Umbilical cord (tissue), 1 donor: ENCODE measurements at regions not wholly inside any gene's neighbourhood (a gene's known extent, or its start where the extent isn't known, plus 50 kb on each side); places are given as distances from the start of the nearest gene placed in this dataset.

Source experiments
- DNase-seq: peaks from one replicate; pipeline ENCODE4 v3.0.0-alpha.2; 2015; ENCODE audit warnings: low spot score

DNA sequence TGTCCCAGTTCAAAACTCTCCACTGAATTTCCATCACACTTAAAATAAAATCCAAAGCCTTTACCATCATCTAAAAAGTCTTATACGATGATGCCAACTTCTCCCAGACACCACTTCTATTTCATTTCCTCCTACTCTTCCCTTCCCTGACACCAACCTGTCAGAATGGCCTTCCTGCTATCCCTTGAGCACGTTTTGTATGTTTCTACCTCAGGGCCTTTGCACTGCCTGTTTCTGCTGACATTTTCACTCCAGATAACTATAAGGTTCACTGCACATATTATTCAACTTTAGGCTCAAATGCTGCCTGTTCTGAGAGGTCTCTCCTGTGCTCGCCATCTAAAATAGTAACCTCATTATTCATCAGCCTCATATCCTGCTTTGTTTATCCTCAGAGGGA, 269.6 kb downstream of the HTR7 start:
- DNase-seq = no peak

DNA sequence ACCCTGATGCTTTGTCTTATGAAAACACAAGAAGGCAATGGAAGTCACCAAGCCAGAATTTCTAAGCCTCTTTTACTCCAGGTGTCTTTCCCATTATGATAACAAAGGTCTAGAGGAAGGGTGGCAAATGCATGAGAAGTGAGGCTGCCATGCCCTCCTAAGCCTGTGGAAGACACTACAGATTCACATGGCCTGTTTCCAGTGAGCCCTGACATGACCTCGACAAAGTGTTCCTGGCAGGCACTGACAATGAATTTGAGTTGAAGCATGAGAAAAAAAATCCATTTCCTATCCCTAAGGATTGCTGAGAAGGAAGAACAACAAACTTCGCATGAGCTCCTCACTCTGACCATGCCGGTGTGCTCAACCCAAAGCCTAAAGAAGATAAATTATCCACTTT, 268.0 kb downstream of the HTR7 start:
- no peak for DNase-seq

DNA sequence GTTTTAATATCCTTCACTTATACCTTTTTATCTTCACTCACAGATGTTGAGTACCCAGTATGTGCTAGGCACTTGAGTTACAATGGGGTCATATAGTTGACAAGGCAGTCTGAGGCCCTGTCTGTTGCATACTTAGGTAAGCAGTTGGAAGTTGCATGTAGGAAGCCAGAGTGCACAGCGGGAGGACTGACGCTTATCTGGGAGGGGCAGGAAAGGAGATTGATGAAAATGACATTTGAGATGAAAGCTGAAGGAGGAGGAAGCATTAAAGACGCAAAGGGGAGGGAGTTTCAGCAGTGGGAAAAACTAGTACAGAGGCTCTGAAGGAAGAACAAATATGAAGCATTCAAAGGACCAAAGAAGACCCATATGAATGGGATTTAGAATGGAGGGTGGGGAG, 266.2 kb downstream of the HTR7 start:
- no peak for DNase-seq

DNA sequence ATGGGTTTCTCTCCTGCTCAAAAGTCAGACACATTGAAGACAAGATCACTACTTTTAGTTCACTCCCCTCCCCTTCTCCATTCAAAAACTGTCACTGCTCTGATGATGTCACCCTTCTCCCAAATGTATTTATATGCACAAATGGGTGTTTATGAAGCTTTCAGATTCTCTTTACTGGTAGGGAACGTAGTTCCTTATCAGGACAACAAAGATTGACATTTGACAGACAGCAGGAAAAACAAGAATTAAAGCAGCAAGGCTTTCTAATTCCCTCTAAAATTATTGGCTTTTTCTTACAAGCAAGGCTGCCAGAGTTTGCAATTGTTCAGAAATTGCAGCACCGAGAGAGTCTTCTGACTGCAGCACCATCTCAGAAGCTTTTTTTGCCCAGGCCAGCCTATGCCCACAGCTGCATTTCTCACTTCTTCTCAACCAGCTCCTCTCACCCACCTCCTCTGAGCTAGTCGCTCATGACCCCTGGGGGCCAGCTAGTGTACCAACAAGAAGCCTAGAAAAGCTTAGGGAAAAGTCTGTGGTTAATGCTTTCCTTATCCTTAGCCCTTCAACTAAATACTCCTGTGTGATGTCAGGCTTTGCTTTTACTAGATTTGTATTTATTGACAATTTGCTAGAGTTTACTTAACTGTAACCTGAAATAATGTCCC, 265.1 kb downstream of the HTR7 start:
- DNase-seq = peak; percentile 79

DNA sequence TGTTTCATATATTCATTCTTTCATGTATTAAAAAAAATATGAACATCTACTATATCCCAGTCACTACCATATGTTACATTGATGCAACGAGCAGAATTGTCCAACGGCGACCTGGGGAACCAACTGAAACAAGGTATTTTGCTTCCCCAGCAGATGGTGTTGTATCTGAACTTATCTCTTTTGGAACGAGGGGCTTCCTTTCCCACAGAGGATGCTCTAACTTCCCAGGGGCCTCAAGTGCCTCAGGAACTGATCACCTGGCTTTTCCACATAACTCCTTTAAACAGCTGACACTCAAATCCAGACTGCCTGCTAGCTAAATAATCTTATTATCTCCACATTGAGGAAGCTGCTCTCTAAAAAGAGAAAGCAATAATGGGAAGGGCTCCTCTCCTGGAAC, 259.3 kb downstream of the HTR7 start:
- no peak for DNase-seq

DNA sequence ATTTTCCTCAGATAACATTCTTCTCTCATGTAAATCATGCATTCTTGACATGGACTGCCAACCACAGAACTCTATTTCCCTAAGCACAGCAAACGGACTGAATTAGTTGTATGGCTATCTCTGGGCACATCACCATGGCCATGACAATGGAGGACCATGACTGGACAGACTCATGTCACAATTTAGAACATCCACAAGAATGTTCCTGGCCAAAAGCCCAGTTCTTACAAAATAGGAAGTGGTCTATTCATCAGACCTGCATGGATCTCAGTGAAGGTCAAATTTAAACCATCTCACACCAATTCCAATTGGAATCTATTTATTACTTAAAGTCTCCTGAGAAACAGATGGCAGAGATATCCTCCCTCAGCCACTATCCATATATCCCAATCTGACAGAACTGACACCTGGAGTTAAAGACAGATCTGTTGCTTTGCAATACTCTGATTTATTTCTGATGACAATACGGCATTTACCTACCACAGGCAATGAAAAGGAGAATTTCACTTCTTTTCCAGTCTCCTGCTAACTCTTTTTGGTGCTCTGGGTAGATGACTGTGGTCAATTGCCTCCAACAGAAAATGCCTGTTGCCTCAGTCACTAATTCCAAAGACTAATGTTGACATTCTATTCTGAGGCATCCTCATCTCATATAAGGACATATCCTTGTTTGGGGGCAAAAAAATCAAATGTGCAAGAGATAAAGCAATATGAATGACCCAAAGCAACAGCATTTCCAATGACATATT, 254.8 kb downstream of the HTR7 start:
- DNase-seq = no peak

DNA sequence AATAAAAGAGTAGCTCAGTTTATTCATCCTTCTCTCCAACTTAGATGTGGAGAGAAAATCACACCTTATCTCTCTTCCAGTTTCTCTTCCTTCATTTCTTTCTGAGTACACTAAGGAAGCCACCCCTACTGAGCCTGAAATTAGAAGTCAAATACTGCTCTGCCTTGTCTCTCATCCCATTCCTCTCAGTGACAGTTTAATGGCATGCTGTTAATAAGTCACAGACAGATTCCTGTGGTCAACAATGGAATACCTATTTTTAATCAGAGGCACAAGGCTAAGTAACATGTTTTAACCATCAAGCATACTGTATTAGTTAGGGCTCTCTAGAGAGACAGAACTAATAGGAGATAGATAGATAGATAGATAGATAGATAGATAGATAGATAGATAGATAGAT, 253.2 kb downstream of the HTR7 start:
- no peak for DNase-seq

DNA sequence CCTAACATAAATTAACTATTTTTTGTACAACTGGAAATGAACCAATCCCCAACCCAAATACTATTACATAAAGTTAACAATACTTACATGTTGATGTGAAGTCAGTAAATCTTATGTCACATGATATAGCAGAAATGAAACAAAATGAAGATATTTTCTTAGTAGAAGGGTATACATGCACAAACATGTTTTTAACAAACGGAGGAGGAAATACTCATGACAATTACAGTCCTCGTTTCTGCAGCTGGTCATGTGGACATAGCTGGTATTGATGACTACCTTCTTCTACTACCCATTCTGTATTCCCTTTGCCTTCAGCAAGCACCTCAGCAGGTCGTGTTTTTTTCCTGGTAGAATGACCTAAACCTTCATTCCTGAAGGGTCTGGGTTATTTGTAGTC, 252.3 kb downstream of the HTR7 start:
- no peak for DNase-seq

DNA sequence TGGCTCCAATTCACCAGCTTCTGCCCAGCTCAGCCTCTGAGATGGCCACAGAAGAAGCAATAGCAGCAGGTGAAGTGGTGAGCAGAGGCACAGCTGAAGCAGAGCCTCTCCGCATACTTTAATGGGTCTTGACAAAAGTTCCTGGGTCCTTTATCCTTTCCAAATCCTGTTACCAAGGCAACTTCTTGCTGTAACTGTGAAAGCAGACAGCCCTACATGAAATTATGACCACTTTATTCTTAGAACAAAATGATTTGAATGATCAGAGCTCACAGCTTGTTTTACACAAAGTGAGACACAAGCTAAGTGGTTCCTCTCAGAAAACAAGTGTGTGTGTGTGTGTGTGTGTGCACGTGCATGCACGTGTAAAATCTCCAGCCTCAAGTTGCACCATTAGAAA, 245.6 kb downstream of the HTR7 start:
- DNase-seq = no peak

DNA sequence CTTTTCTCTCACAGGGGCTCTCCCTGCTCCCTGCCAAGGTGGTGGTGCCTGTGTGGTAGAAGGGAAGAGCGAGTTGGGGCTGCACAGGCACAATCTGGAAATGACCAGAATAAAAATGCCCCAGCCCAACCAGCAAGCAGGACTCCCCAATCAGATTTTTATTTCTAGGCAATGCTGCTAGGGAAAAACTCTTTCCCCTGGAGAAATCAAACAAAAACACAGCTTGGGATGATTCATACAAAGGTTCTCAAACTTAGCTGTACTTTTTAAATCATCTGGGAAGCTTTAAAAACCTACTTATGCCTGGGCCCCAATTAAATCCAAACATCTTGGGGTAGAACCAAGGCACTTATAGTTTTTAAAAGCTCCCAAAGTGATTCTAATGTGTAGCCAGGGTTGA, 243.2 kb downstream of the HTR7 start:
- DNase-seq = no peak

DNA sequence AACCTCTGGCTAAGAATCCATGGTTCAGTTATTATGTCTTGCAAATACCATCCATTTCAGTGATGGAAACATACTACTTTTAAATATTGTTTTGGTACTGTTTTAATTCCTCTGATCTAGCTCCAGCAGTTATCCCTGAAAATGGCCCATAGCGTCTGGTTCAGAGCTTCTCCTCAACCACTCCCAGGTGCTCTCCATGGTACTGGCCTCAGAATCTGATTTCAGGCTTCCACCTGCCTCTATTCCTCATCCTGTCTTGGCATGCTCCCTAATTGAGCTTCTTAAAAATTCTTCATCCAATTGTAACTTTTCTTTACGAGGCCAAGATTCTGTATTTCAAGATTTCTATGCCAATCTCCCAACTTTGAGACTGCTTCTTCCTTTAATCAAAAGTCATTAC, 236.3 kb downstream of the HTR7 start:
- DNase-seq = peak; percentile 25

DNA sequence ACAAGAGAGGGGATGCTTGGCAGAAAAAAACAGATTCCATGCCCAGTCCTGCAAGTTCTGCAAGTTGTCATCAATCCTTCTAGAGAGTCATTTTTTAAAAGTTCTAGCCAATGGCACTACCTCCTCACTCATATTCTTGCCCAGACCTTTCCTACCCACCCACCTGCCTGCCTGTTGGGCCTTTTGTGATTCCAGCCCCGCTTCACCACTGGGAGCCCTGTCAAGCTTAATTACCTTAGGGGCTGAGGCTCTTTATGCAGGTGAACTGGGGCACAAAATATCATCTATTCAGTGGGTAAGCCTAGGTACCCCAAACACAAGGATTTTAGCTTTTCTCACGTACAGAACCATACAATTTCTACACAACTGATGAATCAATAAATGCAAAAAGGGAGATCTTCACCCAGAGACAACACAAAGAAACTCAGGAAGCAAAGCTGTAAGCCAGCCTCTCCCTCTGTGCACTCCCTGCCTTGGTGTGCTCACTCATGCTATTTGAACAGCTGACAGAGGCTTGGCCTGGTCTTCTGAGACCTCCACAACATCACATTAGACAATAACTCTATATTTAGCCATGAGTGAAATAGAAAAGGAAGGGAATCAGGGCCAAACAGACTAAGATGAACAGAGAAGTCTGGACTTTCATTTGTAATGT, 222.6 kb downstream of the HTR7 start:
- no peak for DNase-seq

DNA sequence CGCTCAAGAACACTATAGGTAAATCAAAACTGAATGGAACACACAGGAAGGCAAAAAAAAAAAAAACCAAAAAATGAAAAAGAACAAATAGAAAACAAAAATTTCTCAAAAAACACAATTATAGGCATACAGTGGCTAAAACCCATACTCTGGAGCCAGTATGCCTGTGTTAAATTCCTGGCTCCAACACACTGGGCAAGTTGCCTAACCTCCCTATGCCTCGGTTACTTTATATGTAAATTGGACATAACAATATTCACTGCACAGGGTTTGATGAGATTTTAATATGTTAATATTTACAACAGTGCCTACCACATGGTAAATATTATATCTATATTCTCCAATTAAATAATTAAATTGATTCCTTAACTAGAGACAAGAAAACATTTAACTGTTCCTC, 217.1 kb downstream of the HTR7 start:
- no peak for DNase-seq

DNA sequence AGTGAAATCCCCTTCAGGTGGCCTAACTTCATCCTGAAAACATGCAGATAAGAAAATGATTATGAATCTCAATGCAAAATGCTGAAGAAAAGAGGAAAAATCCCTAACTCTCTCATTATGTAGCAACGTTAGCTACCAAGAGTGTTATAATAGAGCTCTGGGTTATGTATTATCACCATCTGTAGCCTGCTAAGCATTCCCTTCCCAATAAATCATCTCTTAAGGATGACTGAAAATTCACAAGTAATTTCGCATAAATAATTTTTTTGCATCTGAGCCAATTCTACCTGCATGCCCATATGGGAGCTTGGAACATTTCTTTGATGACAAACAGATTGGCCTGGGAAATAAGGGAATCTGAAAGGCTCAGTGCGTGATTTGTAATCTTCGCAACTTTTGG, 216.1 kb downstream of the HTR7 start:
- DNase-seq = no peak

DNA sequence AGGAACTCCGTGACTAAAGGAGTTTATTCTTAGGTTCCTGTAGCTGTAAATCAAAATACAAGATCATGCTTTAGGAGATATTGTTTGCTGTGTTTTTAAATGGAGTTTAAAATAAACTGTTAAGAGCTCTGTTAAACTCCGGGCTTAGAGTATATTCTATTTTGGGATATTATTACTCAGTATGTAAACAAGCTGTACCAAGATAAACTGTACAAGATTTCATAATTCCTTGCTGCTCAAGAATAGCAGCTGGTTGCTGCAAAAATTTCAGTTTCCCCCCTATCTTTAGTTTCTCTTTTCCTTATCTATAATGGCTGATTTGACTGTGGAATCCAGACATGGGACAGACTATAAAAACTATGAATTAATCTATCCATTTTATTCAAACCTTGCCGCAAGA, 215.7 kb downstream of the HTR7 start:
- peak; percentile 61 for DNase-seq

DNA sequence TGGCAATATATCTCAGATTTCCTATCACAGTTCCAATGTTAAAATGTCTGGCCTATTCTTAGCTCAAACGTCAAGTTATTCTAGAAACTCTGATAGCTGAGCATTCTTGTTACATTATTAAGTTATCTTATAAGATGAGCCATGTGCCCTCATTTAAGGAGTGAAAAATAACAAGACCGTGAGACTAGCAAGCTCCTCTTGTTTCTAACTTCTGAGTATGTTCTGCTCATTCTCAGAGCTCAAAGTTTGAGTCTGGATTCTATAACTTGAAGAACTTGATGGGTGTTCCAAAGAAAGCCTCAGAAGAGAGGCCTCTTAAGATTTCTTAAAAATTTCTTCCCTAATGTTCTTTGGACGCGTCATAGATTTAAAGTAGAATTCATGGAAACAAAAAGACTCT, 215.2 kb downstream of the HTR7 start:
- peak; percentile 69 for DNase-seq

DNA sequence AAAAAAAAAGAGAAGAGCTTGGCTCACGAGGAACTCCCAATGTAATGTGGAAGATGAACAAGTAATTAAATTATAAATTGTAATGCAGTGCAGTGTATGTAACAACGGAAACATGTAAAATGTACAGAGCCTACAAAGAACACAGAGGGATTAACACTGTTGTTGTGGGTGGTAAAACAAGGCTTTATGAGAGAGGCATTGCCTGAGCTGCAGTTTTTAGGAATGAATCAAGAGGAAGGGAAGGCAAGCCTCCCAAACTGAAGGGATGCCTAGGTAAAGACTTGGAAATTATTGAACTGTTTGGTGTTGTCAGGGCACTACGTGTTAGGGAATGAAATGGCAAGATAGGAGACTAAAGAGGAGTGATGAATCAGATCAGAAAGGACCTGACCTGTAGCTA, 213.7 kb downstream of the HTR7 start:
- no peak for DNase-seq

DNA sequence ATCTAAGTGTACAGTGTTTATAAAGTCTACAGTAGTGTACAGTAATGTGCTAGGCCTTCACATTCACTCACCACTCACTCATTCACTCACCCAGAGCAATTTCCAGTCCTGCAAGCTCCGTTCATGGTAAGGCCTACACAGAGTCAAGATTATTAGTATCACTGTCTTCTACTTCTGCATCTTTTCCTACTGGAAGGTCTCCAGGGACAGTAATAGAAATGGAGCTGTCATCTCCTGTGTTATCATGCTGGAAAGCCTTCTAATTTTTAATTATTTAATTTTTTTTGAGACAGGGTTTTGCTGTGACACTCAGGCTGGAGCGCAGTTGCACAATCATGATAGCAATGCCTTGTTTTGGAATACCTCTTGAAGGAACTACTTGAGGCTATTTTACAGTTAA, 207.0 kb downstream of the HTR7 start:
- DNase-seq = no peak

DNA sequence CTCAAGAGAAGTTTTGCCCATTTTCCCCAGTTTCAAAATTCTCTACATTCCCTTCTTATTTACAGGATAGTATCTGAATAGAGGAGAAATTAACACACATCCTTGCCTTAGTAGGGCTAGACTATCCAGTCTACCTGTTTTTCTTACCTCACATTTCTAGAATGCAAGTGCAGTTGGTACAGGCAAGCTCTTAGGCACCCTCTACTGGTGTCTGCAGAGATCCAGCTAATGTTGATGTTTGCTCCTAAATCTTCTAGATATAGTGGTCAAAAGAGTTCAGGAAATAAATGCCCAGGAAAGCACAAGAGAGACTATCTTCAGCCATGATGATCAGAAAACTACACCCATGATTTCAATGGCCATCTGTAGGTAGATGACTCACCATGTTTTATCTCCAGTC, 205.3 kb downstream of the HTR7 start:
- no peak for DNase-seq

DNA sequence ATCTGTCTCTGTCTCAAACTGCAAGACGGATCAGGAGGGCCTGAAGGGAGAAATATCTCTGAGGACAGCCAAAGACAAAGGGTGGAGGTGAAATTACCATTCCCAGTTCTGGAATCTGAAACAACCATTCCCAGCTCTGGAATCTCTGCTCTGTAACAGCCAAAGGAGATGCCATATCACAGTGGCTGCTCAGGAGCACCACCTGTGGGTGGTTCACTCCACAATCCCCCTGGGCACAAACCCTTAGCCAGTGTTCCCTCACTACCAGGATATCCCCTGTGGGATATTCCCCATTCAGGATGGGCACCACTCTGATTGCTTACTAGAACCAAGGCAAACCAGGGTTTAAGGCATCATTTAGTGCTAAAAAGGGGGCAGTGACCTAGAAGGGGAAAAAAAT, 199.0 kb downstream of the HTR7 start:
- no peak for DNase-seq

DNA sequence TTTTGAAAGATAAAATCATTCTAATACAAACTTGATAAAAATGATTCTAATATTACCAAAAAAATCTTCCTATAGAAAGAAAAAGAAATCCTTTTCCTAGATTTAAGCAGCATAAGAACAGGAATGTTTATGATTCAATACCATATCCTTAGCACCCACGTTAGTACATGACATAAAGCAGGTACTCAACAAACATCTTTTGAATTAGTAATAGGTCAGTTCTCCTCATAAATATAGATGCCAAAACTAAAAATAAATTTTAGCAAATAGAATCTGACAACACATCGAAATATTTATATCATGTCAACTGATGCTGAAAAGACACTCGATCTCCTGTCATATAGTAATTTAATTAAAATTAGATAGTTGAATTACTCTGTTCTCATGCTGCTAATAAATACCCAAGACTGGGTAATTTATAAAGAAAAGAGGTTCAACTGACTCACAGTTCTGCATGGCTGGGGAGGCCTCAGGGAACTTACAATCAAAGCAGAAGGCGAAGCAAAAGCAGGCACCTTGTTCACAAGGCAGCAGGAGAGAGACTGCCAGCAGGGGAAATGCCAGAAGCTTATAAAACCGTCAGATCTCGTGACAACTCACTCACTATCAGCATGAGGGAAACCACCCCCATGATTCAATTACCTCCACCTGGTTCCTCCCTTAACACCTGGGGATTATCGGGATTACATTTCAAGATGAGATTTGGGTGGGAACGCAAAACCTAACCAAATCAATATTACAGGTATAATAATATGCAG, 191.8 kb downstream of the HTR7 start:
- DNase-seq = no peak

DNA sequence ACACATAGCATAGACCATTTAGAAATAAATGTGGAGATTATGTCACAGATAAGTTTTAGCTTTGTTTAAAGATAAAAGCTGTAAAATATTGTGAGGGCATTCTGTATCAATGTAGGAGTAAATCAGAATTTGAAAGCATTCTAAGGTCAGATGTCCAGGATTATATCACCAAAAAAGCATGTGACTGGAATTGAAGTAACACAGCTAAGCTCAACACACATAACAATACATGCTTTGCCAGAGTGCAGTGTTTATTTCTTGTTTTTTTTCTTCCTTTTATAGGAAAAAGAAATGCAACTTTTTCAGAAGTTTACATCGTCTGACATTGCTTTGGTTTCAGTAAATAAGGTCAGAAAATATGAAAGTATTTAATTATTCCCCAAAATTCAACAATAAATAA, 183.4 kb downstream of the HTR7 start:
- DNase-seq = no peak
